ENCODE measurements at regions not wholly inside any gene's neighbourhood (a gene's known extent, or its start where the extent isn't known, plus 50 kb on each side); places are given as distances from the start of the nearest gene placed in this dataset.

DNA sequence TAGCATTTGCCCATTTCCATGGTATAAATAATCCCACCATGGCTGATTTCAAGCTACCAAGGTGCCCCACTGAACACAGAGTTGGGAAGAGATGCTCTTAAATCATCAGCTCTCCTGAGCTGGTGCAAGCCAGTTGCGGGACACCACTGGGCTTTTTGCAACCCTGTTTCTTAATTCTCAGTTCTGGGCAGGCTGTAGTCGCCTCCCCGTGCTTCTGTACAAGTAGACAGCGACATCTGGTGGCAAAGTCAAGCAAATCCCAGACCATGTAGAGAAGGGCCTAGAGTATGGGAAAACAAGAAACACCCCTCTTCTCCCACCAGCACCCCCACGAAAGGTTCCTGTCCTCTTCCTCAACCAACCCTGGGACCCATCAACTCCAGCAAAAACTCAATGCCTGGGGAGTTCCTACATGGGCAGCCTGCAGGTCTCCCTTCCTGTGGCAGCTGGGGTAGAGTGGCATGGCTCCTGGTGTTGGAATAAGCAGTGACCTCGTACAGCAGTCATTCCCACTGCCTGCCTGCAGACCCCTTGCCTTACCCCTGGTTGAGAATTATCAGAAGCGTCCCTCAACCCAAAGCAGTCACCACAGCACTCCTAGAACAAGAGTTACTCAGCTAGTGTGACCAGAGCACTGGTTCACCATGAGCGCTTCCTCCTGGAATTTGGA lies 68.4 kb downstream of the IGLL5 start:
- TF ChIP-seq, protein P1, sequence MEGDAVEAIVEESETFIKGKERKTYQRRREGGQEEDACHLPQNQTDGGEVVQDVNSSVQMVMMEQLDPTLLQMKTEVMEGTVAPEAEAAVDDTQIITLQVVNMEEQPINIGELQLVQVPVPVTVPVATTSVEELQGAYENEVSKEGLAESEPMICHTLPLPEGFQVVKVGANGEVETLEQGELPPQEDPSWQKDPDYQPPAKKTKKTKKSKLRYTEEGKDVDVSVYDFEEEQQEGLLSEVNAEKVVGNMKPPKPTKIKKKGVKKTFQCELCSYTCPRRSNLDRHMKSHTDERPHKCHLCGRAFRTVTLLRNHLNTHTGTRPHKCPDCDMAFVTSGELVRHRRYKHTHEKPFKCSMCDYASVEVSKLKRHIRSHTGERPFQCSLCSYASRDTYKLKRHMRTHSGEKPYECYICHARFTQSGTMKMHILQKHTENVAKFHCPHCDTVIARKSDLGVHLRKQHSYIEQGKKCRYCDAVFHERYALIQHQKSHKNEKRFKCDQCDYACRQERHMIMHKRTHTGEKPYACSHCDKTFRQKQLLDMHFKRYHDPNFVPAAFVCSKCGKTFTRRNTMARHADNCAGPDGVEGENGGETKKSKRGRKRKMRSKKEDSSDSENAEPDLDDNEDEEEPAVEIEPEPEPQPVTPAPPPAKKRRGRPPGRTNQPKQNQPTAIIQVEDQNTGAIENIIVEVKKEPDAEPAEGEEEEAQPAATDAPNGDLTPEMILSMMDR (IDR thresholded peaks at IDR 0.05; ENCODE audit: borderline replicate concordance, extremely low read depth, low read length, poor library complexity, severe bottlenecking), result peak; percentile 95
- no peak for TF ChIP-seq EZH2 (IDR thresholded peaks at IDR 0.05; ENCODE audit: borderline replicate concordance, low read depth, low read length, severe bottlenecking)

All from DND-41 (cell line).